H9 (cell line): ENCODE measurements at regions not wholly inside any gene's neighbourhood (a gene's known extent, or its start where the extent isn't known, plus 50 kb on each side); places are given as distances from the start of the nearest gene placed in this dataset.

Experiments
- DNase-seq: peaks from one replicate; pipeline ENCODE4 v3.0.0-alpha.2; 2017
- H2AFZ ChIP-seq: one replicate; pipeline ENCODE4 v1.6.1; 2013; ENCODE audit warnings: mild to moderate bottlenecking, low read length, control low read depth, moderate library complexity
- H2AK5ac ChIP-seq: 2 replicates; pipeline ENCODE4 v1.6.1; 2013; ENCODE audit warnings: low read length, control low read depth, mixed read lengths; ENCODE audit not compliant: insufficient read length
- H2BK120ac ChIP-seq: one replicate; pipeline ENCODE4 v1.6.1; 2013; ENCODE audit warnings: low read depth, mild to moderate bottlenecking, low read length, control low read depth, inconsistent platforms; ENCODE audit not compliant: poor library complexity, severe bottlenecking
- H2BK12ac ChIP-seq: 2 replicates; pipeline ENCODE4 v1.6.1; 2013; ENCODE audit warnings: low read length, control low read depth, mixed read lengths, low read depth; ENCODE audit not compliant: insufficient read length
- H2BK15ac ChIP-seq: 2 replicates; pipeline ENCODE4 v1.6.1; 2013; ENCODE audit warnings: low read depth, low read length, control low read depth
- H2BK20ac ChIP-seq: one replicate; pipeline ENCODE4 v1.6.1; 2013; ENCODE audit warnings: low read depth, mild to moderate bottlenecking, low read length, control low read depth, inconsistent platforms; ENCODE audit not compliant: poor library complexity, severe bottlenecking
- H2BK5ac ChIP-seq: 2 replicates; pipeline ENCODE4 v1.6.1; 2013; ENCODE audit warnings: low read length, control low read depth, mixed read lengths; ENCODE audit not compliant: insufficient read length
- H3K14ac ChIP-seq: 2 replicates; pipeline ENCODE4 v1.6.1; 2013; ENCODE audit warnings: low read length, control low read depth; ENCODE audit not compliant: insufficient read depth
- H3K18ac ChIP-seq: 2 replicates; pipeline ENCODE4 v1.6.1; 2013; ENCODE audit warnings: low read depth, mild to moderate bottlenecking, mixed read lengths, low read length, control low read depth; ENCODE audit not compliant: insufficient read length
- H3K23ac ChIP-seq: 2 replicates; pipeline ENCODE4 v1.6.1; 2013; ENCODE audit warnings: low read length, control low read depth, mixed read lengths, low read depth; ENCODE audit not compliant: insufficient read length
- H3K23me2 ChIP-seq: 2 replicates; pipeline ENCODE4 v1.6.1; 2013; ENCODE audit warnings: low read depth, mild to moderate bottlenecking, mixed read lengths, low read length, control low read depth; ENCODE audit not compliant: insufficient read length, poor library complexity, severe bottlenecking
- H3K27ac ChIP-seq: 2 replicates; pipeline ENCODE4 v1.5.1; 2013; ENCODE audit warnings: low read length, control low read depth, mixed read lengths, low read depth; ENCODE audit not compliant: insufficient read length
- H3K27me3 ChIP-seq: 2 replicates; pipeline ENCODE4 v1.6.1; 2013; ENCODE audit warnings: low read length, control low read depth, inconsistent platforms; ENCODE audit not compliant: insufficient read depth
- H3K4ac ChIP-seq: 2 replicates; pipeline ENCODE4 v1.6.1; 2013; ENCODE audit warnings: low read depth, mild to moderate bottlenecking, control low read depth, inconsistent platforms, low read length, moderate library complexity
- H3K4me1 ChIP-seq: 2 replicates; pipeline ENCODE4 v1.6.1; 2013; ENCODE audit warnings: low read length, control low read depth, inconsistent platforms; ENCODE audit not compliant: insufficient read depth
- H3K4me2 ChIP-seq: 2 replicates; pipeline ENCODE4 v1.6.1; 2013; ENCODE audit warnings: low read length, control low read depth, mixed read lengths; ENCODE audit not compliant: insufficient read length, insufficient read depth
- H3K56ac ChIP-seq: 2 replicates; pipeline ENCODE4 v1.6.1; 2013; ENCODE audit warnings: low read depth, mild to moderate bottlenecking, mixed read lengths, low read length, control low read depth; ENCODE audit not compliant: insufficient read length
- H3K79me1 ChIP-seq: 2 replicates; pipeline ENCODE4 v1.6.1; 2013; ENCODE audit warnings: low read depth, mild to moderate bottlenecking, moderate library complexity, low read length, control low read depth, inconsistent platforms; ENCODE audit not compliant: insufficient read depth, poor library complexity, severe bottlenecking
- H3K79me2 ChIP-seq: 2 replicates; pipeline ENCODE4 v1.6.1; 2013; ENCODE audit warnings: low read length, control low read depth, inconsistent platforms; ENCODE audit not compliant: insufficient read depth
- H3K9ac ChIP-seq: 2 replicates; pipeline ENCODE4 v1.6.1; 2013; ENCODE audit warnings: low read length, control low read depth, mixed read lengths; ENCODE audit not compliant: insufficient read length; ENCODE audit errors: extremely low read depth
- H3K9me3 ChIP-seq: one replicate; pipeline ENCODE4 v1.6.1; 2013; ENCODE audit warnings: low read depth, low read length, inconsistent platforms; ENCODE audit not compliant: control insufficient read depth
- H3T11ph ChIP-seq: one replicate; pipeline ENCODE4 v1.6.1; 2013; ENCODE audit warnings: mild to moderate bottlenecking, low read length, control low read depth, inconsistent platforms
- H4K20me1 ChIP-seq: one replicate; pipeline ENCODE4 v1.6.1; 2013; ENCODE audit not compliant: control insufficient read depth, insufficient read length, insufficient read depth
- H4K5ac ChIP-seq: 2 replicates; pipeline ENCODE4 v1.6.1; 2013; ENCODE audit warnings: low read depth, mild to moderate bottlenecking, mixed read lengths, low read length, control low read depth; ENCODE audit not compliant: insufficient read length
- H4K8ac ChIP-seq: replicated peaks from 2 replicates; pipeline ENCODE4 v1.6.1; 2013; ENCODE audit warnings: low read length, control low read depth, mixed read lengths, low read depth; ENCODE audit not compliant: insufficient read length
- H4K91ac ChIP-seq: 2 replicates; pipeline ENCODE4 v1.6.1; 2013; ENCODE audit warnings: low read depth, mild to moderate bottlenecking, moderate library complexity, mixed read lengths, low read length, control low read depth; ENCODE audit not compliant: insufficient read length
- H3K27ac Mint-ChIP-seq, 3 experiments: 2 replicates in 2 of 3; 3 replicates in 1 of 3; pipeline ENCODE4 v1.8.0; 2020 to 2021; ENCODE audit warnings: mixed read lengths in 3 of 3, mild to moderate bottlenecking in 1 of 3, moderate library complexity in 1 of 3
- H3K27me3 Mint-ChIP-seq: 2 replicates; pipeline ENCODE4 v1.8.0; 2021; ENCODE audit warnings: low read depth, mild to moderate bottlenecking, moderate library complexity, mixed read lengths
- H3K36me3 Mint-ChIP-seq, 3 experiments: 2 replicates in 2 of 3; 3 replicates in 1 of 3; pipeline ENCODE4 v1.8.0; 2020 to 2021; ENCODE audit warnings: low read depth in 3 of 3, mixed read lengths in 3 of 3; ENCODE audit not compliant: insufficient read depth in 1 of 3
- H3K4me1 Mint-ChIP-seq, 2 experiments: 2 replicates each; pipeline ENCODE4 v1.8.0; 2020; ENCODE audit warnings: mixed read lengths in 2 of 2
- H3K4me3 Mint-ChIP-seq, 2 experiments: 2 replicates in 1 of 2; 3 replicates in 1 of 2; pipeline ENCODE4 v1.8.0; 2020 to 2021; ENCODE audit warnings: mild to moderate bottlenecking in 2 of 2, mixed read lengths in 2 of 2, moderate library complexity in 1 of 2
- H3K9me3 Mint-ChIP-seq, 2 experiments: 2 replicates in 1 of 2; 3 replicates in 1 of 2; pipeline ENCODE4 v1.8.0; 2020; ENCODE audit warnings: mild to moderate bottlenecking in 2 of 2, mixed read lengths in 2 of 2, moderate library complexity in 1 of 2
- CTCF ChIP-seq: fragments of 200-600 bp; sonication (generic); conservative IDR thresholded peaks from 3 replicates; pipeline ENCODE4 v1.8.0; 2021; ENCODE audit warnings: antibody characterized with exemption, mild to moderate bottlenecking
- WGBS: extraction: QIAGEN DNeasy Blood & Tissue Kit; methylation state at CpG from one replicate; pipeline ENCODE4 v1.1.7; 2013; ENCODE audit warnings: missing lambda C conversion rate, low lambda C conversion rate, mixed read lengths; ENCODE audit not compliant: insufficient read length; ENCODE audit errors: extremely low coverage; 5-methylcytosine and 5-hydroxymethylcytosine counted together

GRCh38 chr21:27035791-27036190 lies 68.9 kb upstream of the ADAMTS5 start:
- H3K4me3 Mint-ChIP-seq, result no peak overlapping the region
- no peaks in the 10 kb centered on the region for H3K79me1 ChIP-seq
- H4K5ac ChIP-seq, result no peak overlapping the region
- no peak overlapping the region for H2AK5ac ChIP-seq
- TF ChIP-seq CTCF, result no peak
- no peak for DNase-seq
- H3K27ac Mint-ChIP-seq, result no peak overlapping the region
- H3K23me2 ChIP-seq, result no peaks in the 10 kb centered on the region
- no peaks in the 10 kb centered on the region; a peak in 1 of 5 replicates for H3K9me3 Mint-ChIP-seq
- no peak overlapping the region for H2BK120ac ChIP-seq
- no peak overlapping the region for H2BK20ac ChIP-seq
- H2BK5ac ChIP-seq, result no peak overlapping the region
- H3K27me3 ChIP-seq, result no peaks in the 10 kb centered on the region
- H3K18ac ChIP-seq, result no peak overlapping the region
- H2BK15ac ChIP-seq, result no peak overlapping the region
- no peaks in the 10 kb centered on the region for H3K27me3 Mint-ChIP-seq
- WGBS, result no CpG with 5 or more reads among the region's 4 CpGs
- H3K9ac ChIP-seq, result no peak overlapping the region
- no peaks in the 10 kb centered on the region for H4K20me1 ChIP-seq
- H2BK12ac ChIP-seq, result no peak overlapping the region
- no peak overlapping the region for H4K8ac ChIP-seq
- H3K4ac ChIP-seq, result no peak overlapping the region
- no peak overlapping the region for H3K4me2 ChIP-seq
- no peak overlapping the region for H3K23ac ChIP-seq
- H3K36me3 Mint-ChIP-seq, result no peaks in the 10 kb centered on the region
- H3T11ph ChIP-seq, result no peak overlapping the region
- no peak overlapping the region for H3K14ac ChIP-seq
- peaks cover 2% of the 10 kb centered on the region in 2 experiments; a peak in 2 of 4 replicates for H3K4me1 Mint-ChIP-seq
- no peak overlapping the region for H4K91ac ChIP-seq
- no peak overlapping the region for H3K27ac ChIP-seq
- H3K56ac ChIP-seq, result no peak overlapping the region
- no peaks in the 10 kb centered on the region for H3K79me2 ChIP-seq
- H3K4me1 ChIP-seq, result no peaks in the 10 kb centered on the region
- no peak overlapping the region for H2AFZ ChIP-seq
- H3K9me3 ChIP-seq, result no peaks in the 10 kb centered on the region
